HFFc6 (cell line): ENCODE measurements at regions not wholly inside any gene's neighbourhood (a gene's known extent, or its start where the extent isn't known, plus 50 kb on each side); places are given as distances from the start of the nearest gene placed in this dataset.
"Not testable (repeated sequence)": the region's sequence is repeated elsewhere in the genome, so short reads cannot be mapped to it uniquely, and the experiment has no call there.

Experiments
- DNase-seq: peaks from one replicate; pipeline ENCODE4 v3.0.0-alpha.2; 2018
- H3K27ac Mint-ChIP-seq: 2 replicates; pipeline ENCODE4 v1.8.0; 2020; ENCODE audit warnings: mild to moderate bottlenecking, mixed read lengths
- H3K27me3 Mint-ChIP-seq: 2 replicates; pipeline ENCODE4 v1.8.0; 2021; ENCODE audit warnings: mild to moderate bottlenecking, moderate library complexity, mixed read lengths; ENCODE audit not compliant: insufficient read depth
- H3K36me3 Mint-ChIP-seq: 2 replicates; pipeline ENCODE4 v1.8.0; 2021; ENCODE audit warnings: low read depth, mixed read lengths
- H3K4me1 Mint-ChIP-seq: 2 replicates; pipeline ENCODE4 v1.8.0; 2020; ENCODE audit warnings: low read depth, mixed read lengths
- H3K4me3 Mint-ChIP-seq: 2 replicates; pipeline ENCODE4 v1.8.0; 2020; ENCODE audit warnings: mild to moderate bottlenecking, moderate library complexity, mixed read lengths
- H3K9me3 Mint-ChIP-seq: 2 replicates; pipeline ENCODE4 v1.8.0; 2020; ENCODE audit warnings: mild to moderate bottlenecking, mixed read lengths
- TF ChIP-seq, protein P1 (sequence below): fragments of 200-600 bp; sonication (generic); IDR thresholded peaks from 2 replicates; pipeline ENCODE4 v1.5.0; 2021; ENCODE audit warnings: antibody characterized with exemption, mild to moderate bottlenecking

- no peak overlapping the region for H3K4me3 Mint-ChIP-seq
- H3K4me1 Mint-ChIP-seq = no peaks in the 10 kb centered on the region
- H3K36me3 Mint-ChIP-seq = 0 out of 2 replicates have a peak, but pooled peaks cover 8% of the 10 kb centered on the region
Measured at GRCh38 chr18:5709476-5710095, 165.8 kb upstream of the EPB41L3 start.

GRCh38 chr18:5707586-5707985, 163.8 kb upstream of the EPB41L3 start:
- Mint-ChIP-seq H3K9me3 (peaks cover 51% of the 10 kb centered on the region), H3K27me3 (no peaks in the 10 kb centered on the region; the same call in 1 of the 2 replicates), H3K4me3 (no peak overlapping the region), H3K4me1 (no peaks in the 10 kb centered on the region), H3K27ac (no peak overlapping the region), H3K36me3 (no peaks in the 10 kb centered on the region)
- TF ChIP-seq, protein P1, sequence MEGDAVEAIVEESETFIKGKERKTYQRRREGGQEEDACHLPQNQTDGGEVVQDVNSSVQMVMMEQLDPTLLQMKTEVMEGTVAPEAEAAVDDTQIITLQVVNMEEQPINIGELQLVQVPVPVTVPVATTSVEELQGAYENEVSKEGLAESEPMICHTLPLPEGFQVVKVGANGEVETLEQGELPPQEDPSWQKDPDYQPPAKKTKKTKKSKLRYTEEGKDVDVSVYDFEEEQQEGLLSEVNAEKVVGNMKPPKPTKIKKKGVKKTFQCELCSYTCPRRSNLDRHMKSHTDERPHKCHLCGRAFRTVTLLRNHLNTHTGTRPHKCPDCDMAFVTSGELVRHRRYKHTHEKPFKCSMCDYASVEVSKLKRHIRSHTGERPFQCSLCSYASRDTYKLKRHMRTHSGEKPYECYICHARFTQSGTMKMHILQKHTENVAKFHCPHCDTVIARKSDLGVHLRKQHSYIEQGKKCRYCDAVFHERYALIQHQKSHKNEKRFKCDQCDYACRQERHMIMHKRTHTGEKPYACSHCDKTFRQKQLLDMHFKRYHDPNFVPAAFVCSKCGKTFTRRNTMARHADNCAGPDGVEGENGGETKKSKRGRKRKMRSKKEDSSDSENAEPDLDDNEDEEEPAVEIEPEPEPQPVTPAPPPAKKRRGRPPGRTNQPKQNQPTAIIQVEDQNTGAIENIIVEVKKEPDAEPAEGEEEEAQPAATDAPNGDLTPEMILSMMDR = no peak
- no peak for DNase-seq

More at GRCh38 chr18:5709476-5710095, 165.8 kb upstream of the EPB41L3 start:
- Mint-ChIP-seq H3K27ac (no peak overlapping the region), H3K9me3 (peaks cover 43% of the 10 kb centered on the region), H3K27me3 (no peaks in the 10 kb centered on the region; the same call in 1 of the 2 replicates)
- TF ChIP-seq, protein P1 = no peak
- DNase-seq = no peak

DNA sequence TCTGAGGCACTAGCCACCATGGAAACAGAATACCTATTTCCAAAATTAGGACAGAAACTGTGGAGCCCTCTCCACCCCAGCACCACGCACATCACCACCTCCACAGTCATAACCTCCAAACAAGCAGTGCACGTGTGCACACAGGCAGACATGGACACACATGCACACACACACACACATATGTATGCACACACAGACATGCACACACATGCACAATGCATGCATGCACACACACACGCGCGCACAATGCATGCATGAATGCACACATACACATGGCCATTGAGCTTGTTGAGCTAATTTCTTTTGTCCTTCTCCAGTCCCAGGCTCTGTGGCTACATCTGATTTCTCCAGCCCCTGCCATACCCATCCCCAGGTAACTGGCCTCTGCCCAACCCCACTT, 161.6 kb upstream of the EPB41L3 start:
- Mint-ChIP-seq H3K9me3 (peaks cover 47% of the 10 kb centered on the region), H3K36me3 (no peaks in the 10 kb centered on the region), H3K4me3 (no peak overlapping the region), H3K27ac (no peak overlapping the region), H3K27me3 (no peaks in the 10 kb centered on the region; the same call in 1 of the 2 replicates), H3K4me1 (no peaks in the 10 kb centered on the region)
- DNase-seq = no peak
- TF ChIP-seq, protein P1 = no peak

DNA sequence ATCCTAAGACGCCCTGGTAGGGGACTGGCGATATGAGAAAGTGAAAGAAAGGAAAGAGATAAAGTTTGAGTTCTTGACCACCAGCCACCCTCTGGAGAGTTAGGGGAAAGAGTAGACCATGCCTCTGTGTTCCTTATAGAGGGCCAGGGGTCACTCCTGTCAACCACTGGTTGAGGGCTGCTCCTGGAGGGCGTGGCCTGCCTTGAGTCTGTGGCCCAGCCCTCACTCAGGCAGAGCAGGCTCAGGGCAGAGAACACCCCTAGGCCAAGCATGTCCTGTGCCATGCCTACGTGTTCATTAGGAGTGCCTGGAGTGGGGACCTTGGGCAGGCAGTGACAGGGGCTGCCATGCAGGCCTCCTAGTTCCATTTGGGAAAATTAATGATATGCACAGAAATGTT, 161.1 kb upstream of the EPB41L3 start:
- Mint-ChIP-seq H3K4me1 (no peaks in the 10 kb centered on the region), H3K27ac (no peak overlapping the region), H3K27me3 (no peaks in the 10 kb centered on the region; the same call in 1 of the 2 replicates), H3K36me3 (no peaks in the 10 kb centered on the region), H3K9me3 (peaks cover 44% of the 10 kb centered on the region), H3K4me3 (no peak overlapping the region)
- TF ChIP-seq, protein P1 = no peak
- DNase-seq = no peak

DNA sequence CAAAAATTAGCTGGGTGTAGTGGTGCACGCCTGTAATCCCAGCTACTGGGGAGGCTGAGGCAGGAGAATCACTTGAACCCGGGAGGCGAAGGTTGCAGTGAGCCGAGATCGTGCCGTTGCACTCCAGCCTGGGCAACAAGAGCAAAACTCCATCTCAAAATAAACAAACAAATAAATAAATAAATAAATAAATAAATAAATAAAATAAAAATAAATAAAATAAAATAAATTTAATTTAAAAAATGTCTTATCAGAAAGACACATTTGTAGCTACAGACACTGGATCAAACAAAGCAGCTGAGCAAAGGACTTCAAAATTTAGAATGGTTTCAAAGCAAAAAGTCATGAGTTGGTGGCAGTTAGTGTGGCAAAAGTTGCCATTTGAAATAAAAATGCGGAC, 158.2 kb upstream of the EPB41L3 start:
- not testable (repeated sequence) for DNase-seq, H3K36me3 Mint-ChIP-seq, H3K27ac Mint-ChIP-seq, H3K27me3 Mint-ChIP-seq, H3K4me3 Mint-ChIP-seq, H3K4me1 Mint-ChIP-seq
- peaks cover 47% of the 10 kb centered on the region for H3K9me3 Mint-ChIP-seq

DNA sequence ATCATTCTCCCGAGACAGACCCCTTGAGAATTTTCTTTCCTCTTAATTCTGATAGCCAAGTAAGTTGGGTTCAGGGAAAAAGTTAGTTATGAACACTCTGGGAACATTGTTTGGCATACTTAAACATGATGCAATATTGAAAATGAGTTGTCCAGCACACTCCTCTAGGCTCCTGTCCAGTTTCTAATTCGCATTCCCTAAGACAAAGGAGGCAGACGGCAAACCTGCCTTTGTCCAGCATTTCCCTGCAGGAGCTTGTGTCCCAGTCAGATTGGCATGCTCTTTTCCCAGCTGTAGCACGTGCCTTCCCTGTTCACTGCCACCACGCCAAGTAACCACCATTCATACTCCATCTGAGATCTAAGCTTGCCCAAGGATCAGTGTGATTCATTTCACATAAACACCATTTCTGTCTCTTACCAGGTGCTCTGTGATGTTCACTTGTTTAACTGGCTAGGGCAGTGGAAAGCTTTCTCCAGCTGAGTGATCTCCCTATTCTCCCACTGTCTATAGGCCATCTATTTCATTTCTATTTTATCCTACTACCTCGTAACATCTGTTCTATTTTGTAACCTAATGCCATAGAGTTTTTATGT, 150.0 kb upstream of the EPB41L3 start:
- TF ChIP-seq, protein P1 = no peak
- H3K27ac Mint-ChIP-seq = no peak overlapping the region
- no peak for DNase-seq
- H3K27me3 Mint-ChIP-seq = no peaks in the 10 kb centered on the region; the same call in 1 of the 2 replicates
- no peaks in the 10 kb centered on the region for H3K36me3 Mint-ChIP-seq
- H3K4me1 Mint-ChIP-seq = no peaks in the 10 kb centered on the region
- H3K9me3 Mint-ChIP-seq = peaks cover 36% of the 10 kb centered on the region
- no peak overlapping the region for H3K4me3 Mint-ChIP-seq
